Jurkat, Clone E6-1 (cell line): ENCODE measurements at regions not wholly inside any gene's neighbourhood (a gene's known extent, or its start where the extent isn't known, plus 50 kb on each side); places are given as distances from the start of the nearest gene placed in this dataset.

Experiments
- DNase-seq: peaks from one replicate; pipeline ENCODE4 v3.0.0-alpha.2; 2011; ENCODE audit warnings: low read depth, low spot score
- H3K4me3 ChIP-seq: 2 replicates; pipeline ENCODE4 v1.5.1; 2011; ENCODE audit warnings: mild to moderate bottlenecking, low read length, control low read depth, moderate library complexity

DNA sequence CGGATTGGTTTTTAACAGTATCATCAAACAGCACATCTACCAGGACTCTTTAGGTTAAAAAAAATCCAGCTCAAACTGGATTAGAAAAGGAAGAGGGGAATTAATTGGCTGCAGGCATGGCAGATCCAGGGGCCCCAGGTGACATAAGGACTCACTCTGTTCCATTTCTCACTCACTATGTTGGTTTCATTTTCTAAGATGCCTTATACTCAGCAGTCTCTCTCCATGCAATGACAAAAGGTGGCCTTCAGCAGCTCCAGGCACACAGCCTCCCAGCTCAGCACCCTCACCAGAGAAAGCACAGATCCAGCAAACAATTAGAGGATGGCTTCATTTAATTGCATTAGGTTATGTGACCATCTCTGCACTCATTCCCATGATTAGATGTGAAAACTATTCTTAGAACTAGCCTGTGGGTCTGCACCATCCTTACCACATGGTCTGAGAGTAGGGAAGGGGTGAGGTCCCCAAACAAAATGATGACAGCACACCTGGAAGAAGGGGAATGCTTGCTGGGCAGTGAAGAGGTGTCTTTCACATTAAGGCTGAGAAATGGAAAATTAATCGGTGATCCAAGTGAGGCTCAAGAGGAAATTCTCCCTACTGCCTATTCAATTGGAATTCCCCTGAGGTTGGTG, 243.1 kb downstream of the CDH26 start:
- peak; percentile 41 for DNase-seq
- no peak overlapping the region for H3K4me3 ChIP-seq

DNA sequence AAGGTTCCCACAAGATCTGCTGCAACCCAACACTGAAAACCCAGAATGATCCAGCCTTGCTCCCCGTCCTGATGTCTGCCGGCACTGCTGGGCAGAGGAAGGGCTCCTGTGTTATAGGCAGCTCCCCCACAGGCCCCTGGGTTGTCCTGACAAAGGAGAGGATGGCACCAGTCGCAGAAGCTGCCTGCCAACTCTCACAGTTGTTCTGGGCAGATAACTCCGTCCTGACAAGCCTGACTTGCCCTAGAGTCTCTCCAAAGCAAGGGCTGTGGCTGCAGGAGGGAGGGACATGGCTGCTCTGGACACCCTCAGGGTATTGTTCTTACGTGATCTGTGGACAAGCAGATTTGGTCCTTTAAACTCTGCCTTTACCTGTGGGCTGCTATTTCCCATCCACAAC, 243.8 kb downstream of the CDH26 start:
- DNase-seq, result no peak
- H3K4me3 ChIP-seq, result no peak overlapping the region

DNA sequence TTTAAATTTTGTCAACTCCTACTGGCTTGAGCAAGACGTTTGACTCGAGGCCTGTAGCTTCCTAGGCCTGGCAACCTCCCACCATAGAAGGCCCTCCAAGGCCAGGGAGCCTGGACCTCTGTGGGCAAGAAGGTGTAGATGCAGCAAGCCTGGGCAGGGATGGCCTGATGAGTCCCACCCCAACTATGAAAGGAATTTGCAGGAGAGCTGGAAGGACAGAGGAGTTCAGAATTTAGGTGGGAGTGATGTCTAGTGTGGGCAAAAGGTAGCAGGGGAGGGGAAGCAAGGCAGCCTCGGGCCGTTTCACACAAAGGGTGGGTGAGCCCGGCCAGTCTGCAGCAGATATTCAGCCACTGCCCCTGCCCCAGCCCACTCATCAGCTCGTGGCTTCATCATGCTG, 245.2 kb downstream of the CDH26 start:
- no peak overlapping the region for H3K4me3 ChIP-seq
- DNase-seq, result no peak

DNA sequence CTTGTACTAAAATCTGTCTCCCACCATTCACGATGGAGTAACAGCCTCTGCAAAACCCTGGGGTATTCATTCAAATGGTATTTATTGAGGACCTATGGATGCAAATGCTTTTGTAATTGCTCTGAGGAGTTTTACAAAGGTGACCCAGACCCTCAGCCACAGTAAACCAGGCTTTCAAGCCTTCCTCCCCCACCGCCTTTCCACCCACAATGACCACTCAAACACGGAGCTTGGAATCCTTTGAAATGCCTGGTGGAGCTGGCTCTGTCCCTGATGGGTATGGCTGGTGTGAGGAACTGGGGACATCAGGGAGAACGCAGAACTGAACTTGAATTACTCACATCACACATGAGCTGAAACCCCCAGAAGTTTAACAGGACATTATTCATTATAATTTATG, 246.4 kb downstream of the CDH26 start:
- DNase-seq, result no peak

DNA sequence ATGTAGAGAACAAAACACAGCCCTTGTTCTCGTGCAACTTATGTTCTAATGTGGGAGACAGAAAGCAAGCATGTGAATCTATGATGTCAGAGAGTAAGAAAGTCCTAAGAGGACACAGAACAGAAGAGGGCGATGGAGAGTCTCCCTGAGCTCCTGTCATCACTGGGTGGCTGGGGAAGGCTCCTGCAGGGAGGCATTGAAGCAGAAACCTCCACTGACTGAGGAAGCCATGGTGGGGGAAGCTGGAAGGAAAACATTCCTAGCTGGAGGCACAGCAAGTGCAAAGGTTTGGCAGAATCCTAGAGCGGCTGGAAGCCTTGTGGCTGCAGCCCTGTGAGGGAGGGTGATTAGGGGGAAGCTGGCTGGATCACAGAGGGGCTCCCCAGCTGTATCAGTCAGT, 248.0 kb downstream of the CDH26 start:
- no peak overlapping the region for H3K4me3 ChIP-seq
- DNase-seq, result peak; percentile 77

More for the DNA sequence above, 246.4 kb downstream of the CDH26 start:
- H3K4me3 ChIP-seq, result no peak overlapping the region

DNA sequence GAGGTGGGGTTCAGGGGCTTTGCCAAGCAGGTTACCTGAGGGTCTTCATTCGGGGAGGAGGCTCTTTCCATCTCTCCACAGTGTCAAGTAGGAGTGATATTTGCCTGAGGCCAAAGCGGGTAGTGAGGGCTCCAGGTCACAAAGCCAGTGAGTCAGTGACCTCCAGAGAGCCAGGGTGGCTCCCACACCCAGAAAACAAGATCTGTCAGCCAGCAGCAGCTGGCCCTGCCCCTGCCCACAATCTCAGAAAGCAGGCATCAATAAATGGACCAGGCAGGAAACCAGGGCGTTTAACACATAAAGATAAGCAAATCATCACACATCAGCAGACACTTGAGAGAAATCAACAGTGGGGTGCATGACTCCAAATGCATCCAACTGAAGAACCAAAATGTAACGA, 250.8 kb downstream of the CDH26 start:
- DNase-seq, result peak; percentile 81
- peak overlapping the region; percentile 15 for H3K4me3 ChIP-seq

DNA sequence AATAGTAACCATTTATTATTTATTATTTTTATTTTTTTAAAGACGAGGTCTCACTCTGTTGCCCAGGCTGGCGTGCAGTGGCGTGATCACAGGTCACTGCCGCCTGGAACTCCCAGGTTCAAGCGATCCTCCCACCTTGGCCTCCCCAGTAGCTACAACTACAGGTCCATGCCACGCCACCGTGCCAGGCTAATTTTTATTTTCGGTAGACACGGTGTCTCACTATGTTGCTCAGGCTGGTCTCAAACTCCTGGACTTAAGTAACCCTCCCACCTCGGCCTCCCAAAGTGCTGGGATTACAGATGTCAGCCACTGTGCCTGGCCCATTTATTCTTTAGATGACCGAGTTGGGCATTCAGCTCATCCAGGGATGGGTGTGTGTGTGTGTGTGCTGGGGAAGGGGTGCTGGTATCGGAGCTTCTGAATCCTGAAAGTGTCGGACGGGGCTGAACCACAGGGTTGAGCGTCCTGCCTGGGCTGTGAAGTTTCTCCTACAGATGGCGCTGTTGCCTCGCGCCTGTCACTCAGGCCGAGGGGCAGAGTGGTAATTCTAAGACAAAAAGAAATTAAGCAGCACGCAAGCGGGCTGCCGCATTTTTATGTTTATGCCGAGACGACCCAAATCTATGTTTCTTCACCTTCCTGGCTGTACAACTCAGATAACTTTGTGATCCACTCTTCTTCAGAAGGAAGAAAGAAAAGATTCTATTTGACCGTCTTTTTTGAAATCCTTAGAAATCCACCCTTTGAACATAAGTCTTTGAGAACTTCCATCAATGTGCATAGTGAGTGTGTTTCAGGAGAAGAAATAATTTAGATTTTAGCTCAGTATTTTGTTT, 252.8 kb downstream of the CDH26 start:
- DNase-seq, result peak; percentile 82
- no peak overlapping the region for H3K4me3 ChIP-seq

DNA sequence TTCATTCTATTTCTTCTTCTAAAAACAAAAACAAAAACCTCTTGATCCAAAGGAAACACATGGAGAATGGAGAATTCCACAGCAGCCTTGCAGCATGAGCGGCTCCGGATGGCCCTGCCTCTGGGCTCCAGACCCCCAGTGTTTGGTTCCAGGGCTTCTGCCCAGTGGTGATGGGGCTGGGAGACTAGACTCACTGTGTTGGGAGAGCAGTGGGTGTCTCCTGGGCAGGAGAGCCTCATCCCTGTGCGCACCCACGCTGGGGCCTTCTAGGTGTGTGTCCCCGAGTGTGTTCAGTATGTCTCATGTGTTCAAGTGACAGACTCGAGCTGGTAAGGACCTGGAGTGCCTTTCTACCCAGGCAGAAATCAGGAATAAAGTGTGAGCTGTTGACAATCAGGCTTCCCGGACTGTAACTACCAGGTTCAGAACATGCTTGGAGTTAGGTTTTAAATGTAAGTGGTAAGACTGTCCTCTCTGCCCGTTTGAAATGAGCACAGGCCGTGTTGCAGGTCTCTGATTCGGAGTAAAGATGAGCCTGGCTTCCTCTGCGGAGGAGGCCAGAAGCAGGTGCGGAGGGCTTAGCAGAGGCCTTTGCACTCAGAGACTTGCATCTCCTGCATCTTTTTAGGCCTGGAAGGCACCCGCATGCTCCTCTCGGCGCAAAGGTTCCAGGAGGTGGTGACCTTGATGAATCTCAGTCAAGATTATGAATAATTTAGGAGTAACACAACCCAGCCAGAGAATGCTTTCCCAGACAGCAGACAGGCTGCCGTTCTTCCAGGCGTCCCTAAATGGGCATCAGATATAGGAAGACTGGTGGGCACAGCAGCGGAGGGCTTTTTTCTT, 253.6 kb downstream of the CDH26 start:
- H3K4me3 ChIP-seq, result no peak overlapping the region
- DNase-seq, result no peak

DNA sequence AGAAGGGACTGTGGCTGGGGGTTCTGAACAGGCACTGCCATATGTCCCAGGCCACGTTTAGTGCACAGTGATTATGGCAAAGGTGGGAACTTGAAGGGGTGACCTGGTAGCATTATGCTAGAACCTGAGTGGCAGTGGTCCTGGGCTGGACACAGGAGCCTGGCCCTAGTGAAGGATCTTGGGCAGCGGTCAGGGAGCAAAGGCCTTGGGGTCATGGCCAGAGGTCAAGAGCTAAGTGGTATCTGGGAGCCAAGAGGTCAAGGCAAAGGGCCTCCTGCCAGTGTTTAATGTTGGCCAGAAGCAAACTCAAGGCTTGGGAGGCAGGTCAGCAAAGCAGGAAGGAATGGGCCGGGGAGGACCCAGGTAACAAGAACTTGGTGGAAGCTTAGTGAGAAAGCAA, 254.5 kb downstream of the CDH26 start:
- no peak overlapping the region for H3K4me3 ChIP-seq
- no peak for DNase-seq

DNA sequence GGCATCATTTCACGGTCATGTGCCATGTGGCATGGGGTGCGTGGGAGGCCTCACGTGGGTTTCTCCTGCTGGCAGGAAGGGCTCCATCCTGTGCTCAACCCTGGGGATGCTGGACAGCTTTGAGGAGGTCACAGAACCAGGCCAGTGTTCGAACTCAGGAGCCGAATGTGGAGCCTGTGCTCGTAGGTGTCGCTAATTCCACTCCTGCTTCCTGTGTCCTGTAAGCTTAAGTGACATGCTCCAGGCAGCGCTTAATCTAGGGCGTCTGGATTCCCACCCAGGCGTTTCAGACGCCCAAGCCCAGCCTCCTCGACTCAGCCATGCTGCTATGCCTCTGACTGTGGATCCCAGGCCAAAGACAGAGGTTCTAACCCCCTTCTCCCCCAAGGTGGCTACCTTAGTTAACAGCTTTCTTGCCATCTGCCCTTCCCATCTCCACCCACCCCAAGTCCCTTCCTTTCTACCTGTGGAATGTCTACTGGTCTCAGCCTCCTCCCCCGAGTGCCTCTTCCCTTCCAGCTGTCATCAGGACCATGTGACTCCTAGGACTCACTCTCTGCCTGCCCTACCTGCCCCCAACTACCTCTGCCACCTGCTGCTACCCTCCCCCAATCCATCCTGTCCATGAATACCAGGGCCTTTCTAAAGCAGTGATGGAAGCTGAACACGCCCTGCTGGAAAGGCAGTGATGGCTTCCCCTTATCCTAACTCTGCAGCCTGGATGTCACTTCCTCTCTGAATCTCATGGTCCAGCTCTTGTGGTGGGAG, 255.1 kb downstream of the CDH26 start:
- H3K4me3 ChIP-seq, result peak overlapping the region; percentile 15; the same call in 1 of the 2 replicates
- DNase-seq, result peak; percentile 55

DNA sequence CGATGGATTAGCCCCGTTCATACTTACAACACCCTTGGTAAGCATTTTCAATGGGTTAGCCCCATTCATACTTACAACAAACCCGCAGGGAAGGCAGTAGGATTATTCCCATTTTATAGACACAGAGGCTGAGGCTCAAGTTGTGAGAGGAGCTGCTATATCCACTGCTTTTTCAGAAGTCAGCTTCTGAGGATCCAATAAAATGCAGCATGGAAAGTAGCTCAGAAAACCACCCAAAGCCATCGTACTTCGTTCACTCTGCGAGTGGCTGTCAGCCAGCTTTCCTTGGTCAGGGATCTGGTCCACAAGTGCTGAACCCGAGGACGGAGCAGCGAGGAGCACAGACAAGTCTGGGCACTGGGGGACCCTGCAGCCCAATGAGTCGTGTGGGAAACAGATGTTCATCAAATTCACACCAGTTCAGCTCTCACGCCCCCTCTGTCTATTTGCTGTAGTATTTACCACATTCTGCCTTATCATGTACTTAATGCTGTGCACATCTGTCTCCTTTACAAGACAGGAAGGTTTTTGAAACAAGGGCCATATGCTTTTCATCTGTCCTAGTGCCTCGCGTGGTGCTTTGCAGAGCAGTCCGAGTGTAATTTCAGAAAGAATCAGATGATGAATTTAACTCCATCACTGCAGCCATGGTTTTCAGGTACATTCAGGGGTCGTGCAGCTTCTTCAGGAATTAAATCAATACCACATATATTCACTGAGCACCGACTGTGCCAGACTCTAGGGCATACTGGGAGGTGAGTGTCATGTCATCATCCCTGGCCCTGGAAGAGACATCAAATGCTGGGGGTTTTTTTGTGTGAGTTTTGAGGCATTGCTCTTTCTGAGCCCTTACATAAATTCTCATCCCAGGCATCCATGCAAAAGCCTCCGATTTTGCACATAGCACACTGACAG, 256.9 kb downstream of the CDH26 start:
- peak overlapping the region; percentile 38 for H3K4me3 ChIP-seq
- DNase-seq, result peak; percentile 88

DNA sequence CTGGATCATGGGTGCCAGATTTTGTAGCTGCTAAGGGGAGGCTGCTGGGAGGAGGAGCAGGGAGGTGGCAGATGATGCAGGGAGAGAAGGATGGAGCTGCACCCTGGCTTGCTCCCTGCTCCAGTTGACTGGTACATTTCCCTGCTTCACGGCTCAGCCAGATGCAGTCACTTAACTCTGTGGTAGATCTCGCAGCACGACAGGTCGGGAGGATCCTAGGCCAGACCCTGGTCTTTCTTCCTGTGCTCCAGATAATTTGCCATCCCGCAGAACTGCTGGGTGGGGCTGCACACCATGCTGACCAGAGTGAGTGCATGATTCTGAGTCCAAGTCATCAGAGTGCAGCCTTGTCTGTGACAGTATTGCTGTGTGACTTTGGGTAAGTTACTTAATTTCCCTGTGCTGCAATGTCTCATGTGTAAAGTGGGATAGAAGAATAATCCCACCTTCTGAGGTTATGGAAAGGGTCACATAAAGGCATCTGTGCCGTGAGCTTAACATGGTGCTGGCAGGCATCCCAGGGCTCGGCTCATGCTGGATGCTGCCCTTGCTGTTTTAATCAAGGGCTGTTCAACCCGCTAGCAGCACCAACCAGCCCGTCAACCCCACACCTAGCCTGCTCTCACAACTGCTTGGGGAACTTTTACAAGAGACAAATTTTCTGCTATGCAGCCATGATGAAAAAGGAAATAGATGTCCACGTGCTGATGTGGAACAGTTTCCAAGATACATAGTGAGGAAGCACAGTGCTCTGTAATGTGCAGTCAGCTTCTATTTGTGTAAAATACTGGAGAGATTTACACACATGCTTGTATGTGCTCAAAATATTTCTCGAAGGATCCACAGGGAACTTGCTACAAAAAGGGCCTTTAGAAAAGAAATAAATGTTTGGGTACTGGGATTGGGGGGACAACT, 257.9 kb downstream of the CDH26 start:
- no peak overlapping the region for H3K4me3 ChIP-seq
- DNase-seq, result no peak

DNA sequence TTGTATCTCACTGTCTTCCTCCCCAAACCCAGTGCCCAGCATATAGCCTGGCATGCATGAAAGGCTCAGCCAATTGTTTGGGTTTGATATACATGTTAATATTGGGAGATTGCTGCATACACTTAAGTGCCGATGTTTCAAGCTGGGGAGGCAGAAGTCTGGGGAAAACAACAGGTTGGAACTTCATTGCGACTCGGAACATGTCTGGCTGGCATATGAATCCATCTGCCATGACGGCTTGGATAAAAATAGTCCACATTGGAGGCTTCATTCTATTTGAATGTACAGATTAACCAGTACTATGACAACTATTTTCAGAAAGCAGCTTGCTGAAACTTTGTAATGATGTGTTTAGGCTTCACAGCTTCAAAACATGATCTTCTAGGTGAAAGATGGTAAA, 261.0 kb downstream of the CDH26 start:
- H3K4me3 ChIP-seq, result no peak overlapping the region
- no peak for DNase-seq

DNA sequence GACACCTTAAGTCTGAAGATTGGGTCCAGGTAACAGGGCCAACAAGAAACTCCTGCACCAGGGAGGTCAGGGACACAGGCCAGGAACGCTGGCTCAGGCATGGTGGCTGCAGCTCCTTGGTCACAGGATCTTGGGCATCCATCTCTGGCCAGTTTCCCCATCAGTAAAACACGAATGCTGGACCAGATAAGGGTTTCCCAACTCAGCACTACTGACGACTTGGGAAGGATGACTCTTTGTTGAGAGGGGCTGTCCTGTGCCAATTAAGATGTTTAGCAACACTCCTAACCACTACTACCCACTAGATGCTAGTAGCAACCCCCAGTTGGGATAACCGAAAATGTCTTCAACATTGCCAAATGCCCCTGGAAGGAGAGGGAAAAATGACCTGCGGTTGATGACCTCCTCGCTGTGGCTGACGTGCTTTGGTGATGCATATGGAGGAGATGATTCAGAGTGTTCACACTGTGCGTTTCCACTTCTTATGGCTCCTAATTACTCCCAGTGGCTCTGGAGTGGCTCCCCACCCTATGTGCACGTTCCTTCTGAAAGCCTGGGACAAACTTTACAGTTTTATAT, 261.9 kb downstream of the CDH26 start:
- DNase-seq, result no peak
- no peak overlapping the region for H3K4me3 ChIP-seq

DNA sequence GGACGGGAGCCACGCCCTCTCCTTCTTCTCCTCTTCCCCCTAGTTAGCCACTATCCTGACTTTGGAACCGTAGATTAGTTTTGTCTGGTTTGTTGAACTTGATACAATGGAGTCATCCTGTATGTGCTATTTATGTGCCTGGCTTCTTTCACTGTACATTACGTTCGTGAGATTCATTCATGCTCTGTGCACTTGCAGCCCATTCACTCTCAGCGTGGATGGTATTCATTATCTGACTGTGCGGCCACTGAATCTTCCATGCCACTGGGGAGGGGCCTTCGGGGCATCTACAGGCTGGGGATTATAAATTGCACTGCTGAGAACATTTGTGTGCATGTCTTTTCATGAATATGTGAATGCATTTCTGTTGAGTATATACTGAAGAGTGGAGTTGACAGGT, 262.5 kb downstream of the CDH26 start:
- no peak for DNase-seq
- H3K4me3 ChIP-seq, result no peak overlapping the region

DNA sequence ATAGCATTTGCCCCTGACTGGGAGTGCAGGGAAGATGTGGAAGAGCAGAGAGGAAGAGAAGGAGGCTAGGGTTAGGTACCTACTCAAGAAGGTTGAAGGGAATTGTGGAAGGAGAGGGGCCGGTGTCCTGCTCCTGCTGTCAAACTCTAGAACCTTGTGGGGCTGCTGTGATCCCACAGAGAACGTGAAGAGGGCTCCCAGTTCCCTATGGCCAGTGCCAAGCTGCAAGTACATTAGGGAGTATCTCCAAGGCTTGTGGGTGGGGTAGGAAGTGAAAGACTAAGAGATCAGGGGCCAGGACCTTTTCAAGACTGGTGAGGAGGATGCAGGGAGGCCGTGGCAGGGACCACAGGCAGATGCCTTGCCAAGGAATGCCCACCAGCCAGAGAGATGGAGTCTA, 263.4 kb downstream of the CDH26 start:
- DNase-seq, result no peak

DNA sequence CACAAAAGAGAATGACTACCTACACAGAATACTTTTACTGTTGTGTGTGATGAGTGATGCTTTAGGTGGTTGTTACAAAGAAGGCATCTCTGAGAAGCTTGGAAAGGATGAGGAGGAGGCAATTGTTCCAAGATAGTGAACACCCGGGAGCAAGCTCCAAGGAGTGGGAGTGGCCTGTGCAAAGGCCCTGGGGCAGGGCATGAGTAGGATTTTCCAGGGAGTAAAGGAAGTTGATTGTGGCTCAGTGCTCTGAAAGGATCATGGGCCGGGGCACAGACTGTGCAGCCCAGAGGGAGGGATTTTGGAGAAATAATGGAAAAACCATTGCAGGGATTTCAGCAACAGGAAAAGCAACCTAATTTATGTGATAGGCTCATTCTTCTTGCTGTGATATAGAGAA, 264.3 kb downstream of the CDH26 start:
- H3K4me3 ChIP-seq, result no peak overlapping the region

More for the DNA sequence above, 263.4 kb downstream of the CDH26 start:
- H3K4me3 ChIP-seq, result no peak overlapping the region

More for the DNA sequence above, 264.3 kb downstream of the CDH26 start:
- no peak for DNase-seq
